SK-N-SH treated with all-trans-retinoic acid at 6 μM for 48 hours (cell line): ENCODE measurements at regions not wholly inside any gene's neighbourhood (a gene's known extent, or its start where the extent isn't known, plus 50 kb on each side); places are given as distances from the start of the nearest gene placed in this dataset.

ENCODE experiments used
- ESRRG ChIP-seq: fragments of 250-450 bp; sonication (Bioruptor Pico); IDR thresholded peaks from 2 replicates; pipeline ENCODE4 v1.6.1; 2021; ENCODE audit warnings: mild to moderate bottlenecking
- ZNF565 ChIP-seq: fragments of 450-650 bp; formaldehyde crosslinking; conservative IDR thresholded peaks from 2 replicates; pipeline ENCODE4 v1.5.0; 2020; ENCODE audit warnings: low read depth, mild to moderate bottlenecking, moderate library complexity
- TF ChIP-seq, protein P1 (sequence below): fragments of 250-450 bp; sonication (Bioruptor Pico); IDR thresholded peaks from 2 replicates; pipeline ENCODE4 v1.5.1; 2020; ENCODE audit warnings: low read depth, mild to moderate bottlenecking, moderate library complexity
- TF ChIP-seq, protein P2 (sequence below): fragments of 250-450 bp; sonication (Bioruptor Pico); IDR thresholded peaks from 2 replicates; pipeline ENCODE4 v1.8.0; 2020; ENCODE audit warnings: mild to moderate bottlenecking, moderate library complexity, borderline replicate concordance
- TF ChIP-seq, protein P3 (sequence below): fragments of 250-450 bp; sonication (Bioruptor Pico); IDR thresholded peaks from 2 replicates; pipeline ENCODE4 v1.5.1; 2021; ENCODE audit warnings: mild to moderate bottlenecking, moderate library complexity

DNA sequence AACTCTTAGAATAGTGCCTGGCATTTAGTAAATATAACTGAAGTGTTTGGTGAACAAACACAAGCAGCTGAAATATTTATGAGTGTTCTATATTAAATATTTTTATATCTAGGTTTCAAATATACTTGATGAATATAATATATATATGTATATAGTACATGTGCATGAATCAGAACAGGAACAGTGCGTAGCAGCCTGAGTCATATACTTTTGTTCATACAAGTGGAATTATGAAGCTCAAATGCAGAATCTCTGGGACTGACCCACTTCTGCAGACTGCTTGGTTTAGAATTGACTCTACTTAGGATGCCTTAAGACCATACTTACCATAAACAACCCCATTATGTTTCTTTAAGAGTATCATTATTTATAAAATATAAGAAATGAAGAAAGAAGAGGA lies 997.8 kb upstream of the RAG2 start:
- no peak for TF ChIP-seq ESRRG (CRISPR knock-in tag)
- TF ChIP-seq ZNF565 (CRISPR knock-in tag) = no peak
- TF ChIP-seq, protein P1, sequence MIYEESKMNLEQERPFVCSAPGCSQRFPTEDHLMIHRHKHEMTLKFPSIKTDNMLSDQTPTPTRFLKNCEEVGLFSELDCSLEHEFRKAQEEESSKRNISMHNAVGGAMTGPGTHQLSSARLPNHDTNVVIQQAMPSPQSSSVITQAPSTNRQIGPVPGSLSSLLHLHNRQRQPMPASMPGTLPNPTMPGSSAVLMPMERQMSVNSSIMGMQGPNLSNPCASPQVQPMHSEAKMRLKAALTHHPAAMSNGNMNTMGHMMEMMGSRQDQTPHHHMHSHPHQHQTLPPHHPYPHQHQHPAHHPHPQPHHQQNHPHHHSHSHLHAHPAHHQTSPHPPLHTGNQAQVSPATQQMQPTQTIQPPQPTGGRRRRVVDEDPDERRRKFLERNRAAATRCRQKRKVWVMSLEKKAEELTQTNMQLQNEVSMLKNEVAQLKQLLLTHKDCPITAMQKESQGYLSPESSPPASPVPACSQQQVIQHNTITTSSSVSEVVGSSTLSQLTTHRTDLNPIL (CRISPR knock-in tag) = no peak
- TF ChIP-seq, protein P2, sequence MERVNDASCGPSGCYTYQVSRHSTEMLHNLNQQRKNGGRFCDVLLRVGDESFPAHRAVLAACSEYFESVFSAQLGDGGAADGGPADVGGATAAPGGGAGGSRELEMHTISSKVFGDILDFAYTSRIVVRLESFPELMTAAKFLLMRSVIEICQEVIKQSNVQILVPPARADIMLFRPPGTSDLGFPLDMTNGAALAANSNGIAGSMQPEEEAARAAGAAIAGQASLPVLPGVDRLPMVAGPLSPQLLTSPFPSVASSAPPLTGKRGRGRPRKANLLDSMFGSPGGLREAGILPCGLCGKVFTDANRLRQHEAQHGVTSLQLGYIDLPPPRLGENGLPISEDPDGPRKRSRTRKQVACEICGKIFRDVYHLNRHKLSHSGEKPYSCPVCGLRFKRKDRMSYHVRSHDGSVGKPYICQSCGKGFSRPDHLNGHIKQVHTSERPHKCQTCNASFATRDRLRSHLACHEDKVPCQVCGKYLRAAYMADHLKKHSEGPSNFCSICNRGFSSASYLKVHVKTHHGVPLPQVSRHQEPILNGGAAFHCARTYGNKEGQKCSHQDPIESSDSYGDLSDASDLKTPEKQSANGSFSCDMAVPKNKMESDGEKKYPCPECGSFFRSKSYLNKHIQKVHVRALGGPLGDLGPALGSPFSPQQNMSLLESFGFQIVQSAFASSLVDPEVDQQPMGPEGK (CRISPR knock-in tag) = no peak
- TF ChIP-seq, protein P3, sequence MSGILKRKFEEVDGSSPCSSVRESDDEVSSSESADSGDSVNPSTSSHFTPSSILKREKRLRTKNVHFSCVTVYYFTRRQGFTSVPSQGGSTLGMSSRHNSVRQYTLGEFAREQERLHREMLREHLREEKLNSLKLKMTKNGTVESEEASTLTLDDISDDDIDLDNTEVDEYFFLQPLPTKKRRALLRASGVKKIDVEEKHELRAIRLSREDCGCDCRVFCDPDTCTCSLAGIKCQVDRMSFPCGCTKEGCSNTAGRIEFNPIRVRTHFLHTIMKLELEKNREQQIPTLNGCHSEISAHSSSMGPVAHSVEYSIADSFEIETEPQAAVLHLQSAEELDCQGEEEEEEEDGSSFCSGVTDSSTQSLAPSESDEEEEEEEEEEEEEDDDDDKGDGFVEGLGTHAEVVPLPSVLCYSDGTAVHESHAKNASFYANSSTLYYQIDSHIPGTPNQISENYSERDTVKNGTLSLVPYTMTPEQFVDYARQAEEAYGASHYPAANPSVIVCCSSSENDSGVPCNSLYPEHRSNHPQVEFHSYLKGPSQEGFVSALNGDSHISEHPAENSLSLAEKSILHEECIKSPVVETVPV (CRISPR knock-in tag) = no peak
